GM12865 (cell line): ENCODE measurements at regions not wholly inside any gene's neighbourhood (a gene's known extent, or its start where the extent isn't known, plus 50 kb on each side); places are given as distances from the start of the nearest gene placed in this dataset.

ENCODE experiments used
- DNase-seq: peaks from one replicate; pipeline ENCODE4 v3.0.0; 2010; ENCODE audit warnings: low read depth
- H3K4me3 ChIP-seq: 2 replicates; pipeline ENCODE4 v1.5.1; 2011; ENCODE audit warnings: mild to moderate bottlenecking, low read depth, low read length, control low read depth
- CTCF ChIP-seq: IDR thresholded peaks from 2 replicates; pipeline ENCODE4 v1.5.1; 2011; ENCODE audit warnings: low read length, control low read depth, low read depth, inconsistent platforms; ENCODE audit not compliant: insufficient read depth; ENCODE audit errors: missing control alignments

DNA sequence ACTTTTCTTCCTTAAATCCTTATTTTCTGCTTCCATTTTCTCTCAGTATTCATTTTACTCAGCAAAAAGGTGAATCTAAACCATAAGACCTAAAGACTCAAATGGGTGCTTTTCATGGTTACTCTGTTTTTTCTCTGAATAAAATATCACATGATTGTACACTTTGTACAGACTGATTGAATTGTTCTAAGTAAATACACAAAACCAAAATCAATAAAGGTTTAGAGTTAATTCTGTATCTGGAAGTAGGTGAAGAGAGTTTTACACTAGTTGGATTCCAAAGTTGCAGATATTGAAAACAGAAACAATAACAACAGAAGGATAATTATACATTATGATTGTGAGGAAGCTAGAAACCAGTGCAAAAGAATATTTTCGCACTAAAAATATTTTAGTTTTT lies 546.2 kb downstream of the TUSC7 start:
- no peak for TF ChIP-seq CTCF
- no peak for DNase-seq
- H3K4me3 ChIP-seq, result no peak overlapping the region

GRCh38 chr3:117261983-117262421 lies 552.4 kb downstream of the TUSC7 start:
- TF ChIP-seq CTCF, result no peak
- no peak overlapping the region for H3K4me3 ChIP-seq
- no peak for DNase-seq

GRCh38 chr3:117263270-117263669 lies 553.7 kb downstream of the TUSC7 start:
- DNase-seq, result no peak
- no peak for TF ChIP-seq CTCF
- H3K4me3 ChIP-seq, result no peak overlapping the region

- TF ChIP-seq CTCF, result no peak
- no peak overlapping the region for H3K4me3 ChIP-seq
- no peak for DNase-seq
Measured at GRCh38 chr3:117263745-117264144, 554.2 kb downstream of the TUSC7 start.

DNA sequence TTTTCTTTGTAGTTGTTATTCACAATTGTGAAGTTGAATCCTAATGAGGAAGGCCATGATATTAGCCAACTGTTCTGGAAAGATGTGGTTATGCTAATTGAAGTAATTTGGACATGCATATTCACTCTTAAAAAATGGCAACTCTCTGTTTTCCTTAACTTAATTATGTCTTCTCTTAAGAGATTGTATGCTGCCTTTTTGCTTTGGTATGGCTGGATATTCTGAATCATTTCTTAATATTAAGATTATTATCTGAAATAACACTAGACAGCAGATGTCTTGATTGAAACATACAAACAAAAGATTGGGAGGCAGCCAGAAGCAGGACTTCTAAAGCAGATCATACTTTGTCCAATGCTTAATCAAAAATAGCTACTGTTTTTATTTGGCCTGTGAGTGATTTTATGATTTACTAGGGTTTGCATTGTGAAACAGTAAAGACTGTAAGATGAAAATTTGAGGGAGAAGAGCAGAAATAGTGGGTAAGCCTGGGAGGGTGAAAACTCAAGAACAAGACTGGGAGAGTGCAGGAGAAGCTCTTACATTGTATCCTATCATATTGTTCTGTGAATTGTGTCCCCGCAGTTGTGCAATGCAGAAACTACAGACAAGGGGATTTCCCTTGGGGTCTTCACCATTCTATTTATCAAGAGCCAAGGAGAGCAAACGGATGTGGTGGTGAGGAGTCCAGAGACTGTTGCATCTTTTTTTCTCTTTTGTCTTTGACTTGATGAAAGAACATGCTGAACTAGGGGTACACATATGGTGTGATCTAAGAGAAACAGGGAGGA lies 554.8 kb downstream of the TUSC7 start:
- TF ChIP-seq CTCF, result no peak
- no peak overlapping the region for H3K4me3 ChIP-seq
- DNase-seq, result no peak

DNA sequence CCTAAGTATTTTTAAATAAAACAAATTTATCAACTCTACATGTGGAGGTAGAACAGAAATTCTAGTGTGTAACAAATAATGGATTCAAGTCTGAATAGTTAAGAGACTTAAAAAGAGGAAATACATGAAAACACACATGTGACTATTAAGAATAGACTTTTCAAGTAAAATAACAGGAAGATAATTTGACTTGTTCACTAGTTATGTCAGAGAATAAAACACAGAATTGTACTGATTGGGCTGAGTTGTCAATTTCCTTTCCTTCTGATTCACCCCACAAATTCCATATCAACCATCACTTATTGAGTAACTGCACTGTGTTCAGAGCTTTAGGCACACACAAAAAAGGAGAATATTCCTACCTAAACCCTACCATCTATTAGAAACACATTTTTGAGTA lies 557.2 kb downstream of the TUSC7 start:
- no peak overlapping the region for H3K4me3 ChIP-seq
- no peak for DNase-seq
- no peak for TF ChIP-seq CTCF

DNA sequence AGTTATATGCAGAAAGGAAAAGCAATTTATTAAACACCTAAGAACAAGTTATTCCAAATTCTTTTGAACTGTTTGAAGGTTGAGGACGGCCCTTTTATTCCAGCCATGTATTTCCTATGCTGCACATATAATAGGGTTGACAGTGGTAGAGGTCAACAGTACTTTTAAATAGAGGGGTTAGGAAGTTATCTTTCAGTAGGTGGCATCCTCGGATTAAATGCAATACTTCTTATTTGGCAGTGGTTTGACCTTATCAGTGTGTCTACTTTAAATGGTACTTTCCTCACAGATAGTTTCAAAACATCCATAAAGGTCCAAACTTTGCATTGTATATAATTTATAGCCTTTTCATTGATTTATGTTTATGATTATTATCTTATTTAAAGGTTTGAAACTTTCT lies 558.7 kb downstream of the TUSC7 start:
- TF ChIP-seq CTCF, result no peak
- DNase-seq, result no peak
- H3K4me3 ChIP-seq, result no peak overlapping the region
